D721Med (cell line): ENCODE measurements at regions not wholly inside any gene's neighbourhood (a gene's known extent, or its start where the extent isn't known, plus 50 kb on each side); places are given as distances from the start of the nearest gene placed in this dataset.

ENCODE experiments used
- DNase-seq: peaks from one replicate; pipeline ENCODE4 v3.0.0; 2011; ENCODE audit warnings: low spot score; ENCODE audit not compliant: insufficient read length
- FAIRE-seq: peaks from 2 replicates; lab custom pipeline; 2011; peaks lifted over from hg19 to GRCh38; lab: Jason Lieb, UNC
- CTCF ChIP-seq: IDR thresholded peaks from 2 replicates; pipeline ENCODE4 v1.5.1; 2012; ENCODE audit warnings: mild to moderate bottlenecking, control low read depth; ENCODE audit not compliant: insufficient read depth; ENCODE audit errors: missing control alignments

GRCh38 chr9:2260417-2261306 is 245.5 kb downstream of the SMARCA2 start:
- TF ChIP-seq CTCF = no peak
- FAIRE-seq (no peak), DNase-seq (no peak)

DNA sequence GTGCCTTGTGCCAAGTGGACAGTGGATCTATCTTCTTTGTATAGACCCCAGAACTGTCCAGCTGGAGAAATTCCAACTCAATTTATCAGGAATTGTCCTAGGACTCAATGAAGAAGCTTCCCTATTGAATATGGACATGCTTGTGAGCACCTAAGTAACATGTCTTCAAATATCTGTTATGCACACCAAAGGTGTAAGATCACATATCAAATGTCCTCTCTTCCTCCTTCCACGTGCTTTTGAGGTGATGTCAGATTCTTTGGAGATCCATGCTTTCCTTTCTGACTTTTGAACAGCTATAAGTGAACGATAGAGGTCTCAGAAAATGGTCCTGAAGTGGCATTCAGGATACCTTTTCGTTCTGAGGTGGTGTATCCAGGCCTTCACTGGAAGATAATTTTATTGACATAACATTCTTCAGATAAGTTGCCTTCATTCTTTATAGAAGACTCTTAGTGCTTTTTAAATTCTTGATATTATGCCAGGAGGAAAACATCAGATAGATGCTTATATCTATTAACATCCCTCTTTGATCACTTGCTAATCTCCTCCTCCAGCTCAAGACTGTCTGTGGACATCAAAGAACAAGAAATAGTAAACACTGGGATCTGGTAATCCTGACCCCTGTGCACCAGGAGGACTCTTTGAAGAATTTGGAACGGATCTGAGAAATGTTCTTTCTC is 246.4 kb downstream of the SMARCA2 start:
- TF ChIP-seq CTCF = no peak
- FAIRE-seq (no peak), DNase-seq (no peak)

- no peak for TF ChIP-seq CTCF
- DNase-seq (no peak), FAIRE-seq (no peak)
Observed at GRCh38 chr9:2262386-2263071, 247.4 kb downstream of the SMARCA2 start.

GRCh38 chr9:2263111-2263510 is 248.0 kb downstream of the SMARCA2 start:
- DNase-seq (no peak), FAIRE-seq (no peak)
- no peak for TF ChIP-seq CTCF

DNA sequence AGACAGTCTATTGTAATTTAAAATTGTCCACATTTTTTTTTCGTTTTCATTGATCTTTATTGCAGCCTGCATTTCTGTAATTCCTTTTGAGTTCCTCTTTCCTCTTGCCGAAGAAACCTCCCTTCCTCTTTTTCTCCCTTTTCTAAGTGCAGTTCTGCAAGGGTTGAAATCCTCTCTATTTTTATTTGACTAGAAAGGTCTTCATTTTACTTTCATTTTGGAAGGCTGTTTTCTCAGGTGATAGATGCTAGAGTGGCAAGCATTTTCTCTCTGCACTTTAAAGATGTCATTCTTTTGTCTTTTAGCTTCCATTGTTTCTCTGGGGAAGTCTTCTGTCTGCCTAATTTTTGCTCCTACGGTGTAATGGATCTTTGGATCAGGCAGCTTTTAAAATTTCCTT is 248.5 kb downstream of the SMARCA2 start:
- DNase-seq (no peak), FAIRE-seq (no peak)
- TF ChIP-seq CTCF = no peak

DNA sequence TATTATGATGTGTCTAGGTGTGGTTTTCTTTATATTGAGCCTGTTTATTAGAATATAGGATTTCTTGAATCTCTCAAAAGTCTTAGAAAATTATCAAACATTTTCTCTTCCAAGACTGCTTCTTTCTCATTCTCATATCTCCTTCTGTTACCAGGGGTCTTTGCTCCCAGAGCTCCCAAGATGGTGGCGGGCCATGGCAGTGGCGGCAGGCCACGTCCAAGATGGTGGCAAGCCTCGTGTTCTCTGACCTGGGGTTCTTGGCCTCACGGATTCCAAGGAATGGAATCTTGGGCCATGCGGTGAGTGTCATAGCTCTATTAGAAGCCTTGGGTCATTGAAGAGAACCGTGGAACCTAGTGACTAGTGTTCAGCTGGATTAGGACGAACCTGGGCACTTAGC is 248.9 kb downstream of the SMARCA2 start:
- no peak for TF ChIP-seq CTCF
- FAIRE-seq (no peak), DNase-seq (no peak)
